SW480 (cell line): ENCODE measurements at regions not wholly inside any gene's neighbourhood (a gene's known extent, or its start where the extent isn't known, plus 50 kb on each side); places are given as distances from the start of the nearest gene placed in this dataset.
"Not testable (repeated sequence)": the region's sequence is repeated elsewhere in the genome, so short reads cannot be mapped to it uniquely, and the experiment has no call there.

Experiments
- DNase-seq: peaks from one replicate; pipeline ENCODE4 v3.0.0-alpha.2; 2016; ENCODE audit warnings: low spot score

DNA sequence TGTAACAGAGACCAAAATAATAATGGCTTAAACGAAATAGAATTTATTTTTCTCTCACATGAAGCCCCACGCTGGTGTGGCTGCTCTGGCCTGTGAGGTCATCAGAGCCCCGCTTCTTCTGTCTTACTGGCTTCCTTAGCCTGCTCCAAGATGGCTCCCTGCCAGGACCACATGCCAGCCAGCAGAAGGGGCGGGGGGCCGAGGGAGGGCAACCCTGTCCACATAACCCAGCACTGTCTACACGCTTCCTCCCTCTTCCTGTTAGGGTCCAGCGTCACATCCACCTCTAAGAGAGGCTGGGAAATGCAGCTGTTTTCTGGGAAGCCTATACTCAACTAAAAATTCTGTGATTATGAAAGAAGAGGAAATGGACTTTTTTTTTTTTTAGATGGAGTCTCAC is 107.9 kb upstream of the DLG1 start:
- DNase-seq = no peak

DNA sequence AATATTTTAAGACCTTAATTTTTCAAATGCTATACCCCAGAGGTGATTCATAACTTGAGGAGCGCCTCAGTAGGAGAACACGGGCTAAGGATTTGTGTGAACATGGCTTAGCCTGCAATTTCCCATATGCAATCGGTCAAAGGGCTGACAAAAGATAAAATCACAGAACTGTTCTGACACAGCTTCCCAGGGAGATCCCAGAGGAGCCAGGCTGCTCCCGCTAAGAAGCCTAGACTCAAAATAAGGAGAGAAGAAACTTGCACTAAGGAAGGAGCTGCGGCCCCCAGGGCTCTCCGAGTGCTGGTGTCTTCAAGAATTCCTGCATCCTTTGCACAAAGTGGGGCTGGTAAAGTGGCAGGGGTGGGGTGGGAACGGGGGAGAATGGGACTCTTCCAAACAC is 106.3 kb upstream of the DLG1 start:
- no peak for DNase-seq

- no peak for DNase-seq
Measured at GRCh38 chr3:197404030-197404429, 105.6 kb upstream of the DLG1 start.

GRCh38 chr3:197402401-197402800 is 104.0 kb upstream of the DLG1 start:
- not testable (repeated sequence) for DNase-seq

DNA sequence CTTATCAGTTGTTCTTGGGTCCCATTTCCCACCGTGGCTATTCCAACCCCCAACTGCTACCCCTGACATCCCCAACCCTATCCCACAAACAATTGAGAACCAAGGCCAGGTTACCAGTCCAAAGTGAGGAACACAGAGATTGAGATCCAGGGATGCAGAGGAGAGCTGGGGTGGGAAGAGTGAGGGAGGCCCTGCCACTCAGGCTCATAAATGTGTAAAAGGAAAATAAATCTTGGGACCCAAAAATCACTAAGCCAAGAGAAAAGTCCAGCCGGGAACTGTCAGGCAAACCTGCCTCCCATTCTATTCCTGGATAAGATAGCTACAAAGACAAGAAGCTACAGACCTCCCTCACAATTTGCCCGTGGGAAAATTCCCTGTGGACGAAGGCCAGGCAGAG is 101.1 kb upstream of the DLG1 start:
- no peak for DNase-seq

DNA sequence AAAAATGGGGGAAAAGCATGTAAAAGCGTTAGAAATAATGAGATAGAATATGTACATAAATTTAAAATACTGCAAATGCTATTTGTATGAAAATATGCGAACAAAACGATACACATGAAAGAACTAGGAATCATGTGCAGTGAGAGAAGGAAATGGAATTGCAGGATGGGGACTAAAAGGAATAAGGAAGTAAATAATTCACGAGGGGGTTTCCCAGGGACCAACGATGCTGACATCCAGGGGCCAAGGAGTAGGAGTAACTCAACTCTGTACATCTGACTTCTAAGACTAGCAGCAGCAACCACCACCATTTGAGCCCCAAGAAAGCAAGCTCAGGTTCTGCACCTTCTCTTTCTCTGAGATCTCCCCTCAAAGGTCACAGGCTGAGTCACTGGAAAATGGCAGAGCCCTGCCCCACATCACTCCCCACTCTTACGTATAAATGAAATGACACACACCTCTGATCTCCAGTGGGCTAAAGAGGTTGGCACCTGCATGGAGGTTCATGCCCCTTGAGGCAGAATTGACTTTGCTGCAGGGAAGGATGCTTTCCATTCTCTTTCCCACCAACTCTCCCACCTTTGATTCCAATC is 100.0 kb upstream of the DLG1 start:
- DNase-seq = no peak

DNA sequence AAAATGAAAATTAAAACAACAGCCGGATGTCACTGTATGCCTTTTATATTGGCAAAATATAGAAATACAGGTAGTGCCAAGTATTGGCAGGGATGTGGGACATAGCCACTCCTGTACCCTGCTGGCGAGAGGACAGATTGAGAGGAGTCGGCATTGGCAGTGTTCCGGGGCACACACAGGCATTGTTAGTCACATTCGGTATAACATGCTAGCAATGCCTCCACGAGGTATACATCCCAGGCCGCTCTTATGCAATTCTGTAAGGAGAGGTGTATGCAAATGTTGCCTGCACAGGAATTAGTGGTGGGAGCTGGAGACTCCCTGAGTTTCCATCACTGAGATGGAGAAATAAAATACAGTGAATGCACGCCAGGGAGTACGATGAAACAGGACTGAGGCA is 99.4 kb upstream of the DLG1 start:
- no peak for DNase-seq

DNA sequence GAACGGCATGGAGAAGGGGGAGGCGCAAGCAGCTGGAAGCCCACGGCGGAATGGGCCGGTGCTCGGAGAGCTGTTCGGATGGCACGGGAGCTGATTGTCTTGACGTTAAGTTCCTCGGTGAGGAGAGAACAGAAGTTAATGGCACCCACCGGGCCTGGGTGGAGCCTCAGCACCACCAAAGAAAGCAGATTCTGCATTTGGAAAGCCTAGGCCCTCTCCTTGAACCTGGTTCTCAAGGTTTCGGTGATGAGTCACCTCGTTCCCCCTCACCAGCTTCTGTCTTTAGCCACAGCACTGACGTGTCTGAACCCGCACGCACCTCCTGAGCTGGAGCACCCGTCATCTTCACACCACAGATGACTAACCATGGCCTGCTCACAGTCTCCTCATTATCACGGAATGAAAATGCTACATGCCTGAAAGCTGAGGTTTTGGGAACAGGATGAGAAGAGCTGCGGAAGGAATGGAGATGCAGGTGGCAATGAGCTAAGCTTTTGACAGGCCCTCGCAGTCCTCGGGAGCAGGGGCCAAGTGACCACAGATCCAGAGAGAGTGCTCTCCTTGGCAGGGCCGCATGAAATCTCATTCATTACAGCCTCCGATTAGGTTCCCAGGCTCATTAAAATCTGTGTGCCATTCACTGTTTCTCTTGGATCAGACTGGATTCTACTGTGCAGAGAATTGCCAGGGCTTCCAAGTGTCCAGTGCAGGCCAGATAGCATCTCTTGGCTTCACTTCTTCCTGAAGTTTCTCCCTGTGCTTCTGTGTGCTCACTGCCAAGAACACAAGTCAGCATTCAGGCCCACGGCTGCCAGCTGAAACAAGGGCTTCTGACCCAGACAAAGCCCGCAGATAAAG is 96.3 kb upstream of the DLG1 start:
- peak; percentile 97 for DNase-seq

DNA sequence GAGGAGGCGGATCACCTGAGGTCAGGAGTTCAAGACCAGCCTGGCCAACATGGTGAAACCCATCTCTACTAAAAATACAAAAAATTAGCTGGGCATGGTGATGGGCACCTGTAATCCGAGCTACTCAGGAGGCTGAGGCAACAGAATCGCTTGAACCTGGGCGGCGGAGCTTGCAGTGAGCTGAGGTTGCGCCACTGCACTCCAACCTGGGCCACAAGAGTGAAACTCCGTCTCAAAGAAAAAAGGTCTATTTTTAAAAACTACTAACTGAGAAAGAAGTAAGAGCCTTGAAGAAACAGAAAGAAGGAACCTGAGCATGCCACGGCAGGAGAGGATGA is 95.7 kb upstream of the DLG1 start:
- not testable (repeated sequence) for DNase-seq

DNA sequence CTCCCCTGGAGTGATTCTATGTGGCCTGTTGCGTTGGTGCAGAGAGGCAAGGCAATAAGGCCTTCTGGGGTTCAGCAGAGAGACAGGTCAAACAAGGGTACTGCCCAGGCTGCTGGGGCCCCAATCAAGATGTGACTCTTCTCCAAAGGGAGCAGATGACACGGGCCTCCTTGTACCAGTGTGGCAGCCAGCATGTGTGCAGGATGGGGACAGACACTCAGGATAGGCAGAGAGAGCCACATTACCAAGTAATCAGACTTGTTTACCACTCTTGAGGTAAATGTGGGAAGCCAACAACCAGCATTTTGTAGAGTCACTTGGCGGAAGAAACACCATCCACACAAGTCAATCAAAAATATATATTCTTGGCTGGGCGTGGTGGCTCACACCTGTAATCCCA is 95.3 kb upstream of the DLG1 start:
- DNase-seq = no peak

- no peak for DNase-seq
Measured at GRCh38 chr3:197392961-197393360, 94.5 kb upstream of the DLG1 start.

DNA sequence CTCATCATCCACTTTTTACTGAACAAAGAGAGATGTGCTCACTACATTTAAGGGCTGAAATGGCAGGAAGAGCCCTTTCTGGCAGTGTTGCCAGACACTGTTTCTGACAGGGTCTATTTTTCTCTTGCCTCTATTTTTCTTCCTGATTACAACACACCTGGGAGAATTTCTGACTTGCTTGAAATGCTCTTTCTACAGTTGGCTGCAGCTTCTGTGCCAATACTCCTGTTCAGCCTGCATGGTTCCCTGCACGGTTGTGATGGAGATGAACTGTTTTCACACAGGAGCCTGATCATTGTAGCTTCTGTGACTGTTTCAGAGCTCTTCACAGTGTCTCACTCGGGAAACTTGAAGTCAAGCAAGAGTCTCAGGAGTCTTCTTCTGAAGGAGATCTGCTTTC is 83.0 kb upstream of the DLG1 start:
- no peak for DNase-seq

- DNase-seq = no peak
Measured at GRCh38 chr3:197380786-197381185, 82.4 kb upstream of the DLG1 start.

- no peak for DNase-seq
Measured at GRCh38 chr3:197378985-197379718, 80.7 kb upstream of the DLG1 start.

GRCh38 chr3:197376735-197377555 is 78.5 kb upstream of the DLG1 start:
- no peak for DNase-seq

DNA sequence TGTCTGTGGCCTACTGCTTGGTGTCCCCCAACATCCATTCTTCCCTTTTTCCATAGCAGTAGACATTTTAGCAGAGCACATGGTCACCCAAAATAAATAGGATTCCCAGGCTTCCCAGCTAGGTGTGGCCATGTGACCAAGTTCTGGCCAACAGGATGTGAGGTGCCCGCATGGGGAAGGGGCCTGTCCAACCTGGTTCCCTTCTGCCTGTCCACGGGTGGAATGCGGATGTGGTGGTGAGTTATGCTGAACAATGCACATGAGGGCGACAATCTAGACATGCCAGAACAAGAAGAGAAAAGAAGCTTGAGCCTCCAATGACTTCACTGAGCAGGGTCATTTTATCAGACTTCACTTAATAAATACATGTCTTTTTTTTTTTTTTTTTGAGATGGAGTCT is 77.6 kb upstream of the DLG1 start:
- no peak for DNase-seq

- DNase-seq = no peak
Measured at GRCh38 chr3:197375001-197375441, 76.6 kb upstream of the DLG1 start.

DNA sequence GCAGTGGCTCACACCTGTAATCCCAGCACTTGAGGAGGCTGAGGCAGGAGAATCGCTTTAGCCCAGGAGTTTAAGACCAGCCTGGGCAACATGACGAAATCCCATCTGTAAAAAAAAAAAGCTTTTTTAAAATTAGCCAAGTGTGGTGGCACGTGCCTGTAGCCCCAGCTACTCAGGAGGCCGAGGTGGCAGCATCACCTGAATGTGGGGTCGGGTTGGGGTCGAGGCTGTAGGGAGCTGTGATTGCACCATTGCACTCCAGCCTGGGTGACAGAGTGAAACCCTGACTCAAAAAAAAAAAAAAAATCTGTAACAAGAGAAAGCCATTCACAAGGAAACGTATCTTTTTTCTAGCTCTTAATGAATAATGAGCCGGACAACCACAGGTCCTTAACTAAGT is 74.7 kb upstream of the DLG1 start:
- DNase-seq = no peak

DNA sequence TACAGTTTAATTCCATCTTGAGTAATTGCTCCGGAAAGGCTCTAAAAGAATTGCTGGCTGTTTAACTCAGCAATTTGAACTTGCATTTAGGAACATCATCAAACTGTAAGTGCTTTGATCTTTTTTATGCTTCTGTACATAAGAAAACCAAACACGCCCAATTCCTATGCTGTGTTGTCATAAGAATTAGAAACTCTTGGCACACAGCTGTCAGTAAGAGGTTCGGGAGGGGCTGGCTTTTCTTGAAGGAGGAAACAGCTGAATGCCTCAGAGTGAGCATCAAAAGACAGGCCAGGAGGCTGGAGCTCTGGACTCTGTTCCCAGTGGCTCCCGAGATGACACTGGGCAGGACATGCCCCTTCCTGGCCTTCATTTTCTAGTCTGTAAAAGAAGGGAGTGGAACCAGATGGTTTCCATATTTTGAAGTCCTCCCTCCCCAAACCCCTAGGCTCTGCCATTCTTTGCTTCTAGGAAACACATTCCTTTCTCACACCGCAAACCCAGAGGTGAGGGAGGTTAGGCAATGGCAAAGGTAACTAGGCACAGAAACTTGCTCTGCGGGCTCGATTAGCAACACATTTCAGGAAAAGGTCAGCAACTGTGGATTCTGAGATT is 73.7 kb upstream of the DLG1 start:
- DNase-seq = peak; percentile 96

GRCh38 chr3:197371591-197372046 is 73.2 kb upstream of the DLG1 start:
- peak; percentile 50 for DNase-seq

GRCh38 chr3:197369545-197369944 is 71.1 kb upstream of the DLG1 start:
- no peak for DNase-seq

- DNase-seq = peak; percentile 48
Measured at GRCh38 chr3:197368821-197369220, 70.4 kb upstream of the DLG1 start.
